GM19240 (cell line): ENCODE measurements at regions not wholly inside any gene's neighbourhood (a gene's known extent, or its start where the extent isn't known, plus 50 kb on each side); places are given as distances from the start of the nearest gene placed in this dataset.
"Not testable (repeated sequence)": the region's sequence is repeated elsewhere in the genome, so short reads cannot be mapped to it uniquely, and the experiment has no call there.

Source experiments
- DNase-seq: peaks from one replicate; pipeline ENCODE4 v3.0.0; 2011; ENCODE audit warnings: low spot score; ENCODE audit not compliant: insufficient read length

GRCh38 chr7:156017916-156018700 is 205.8 kb upstream of the SHH start:
- no peak for DNase-seq

- DNase-seq, result no peak
Measured at GRCh38 chr7:156017431-156017830, 205.2 kb upstream of the SHH start.

GRCh38 chr7:156015237-156016020 is 203.2 kb upstream of the SHH start:
- no peak for DNase-seq

- no peak for DNase-seq
Measured at GRCh38 chr7:156014808-156015207, 202.5 kb upstream of the SHH start.

- DNase-seq, result no peak
Measured at GRCh38 chr7:156014201-156014600, 201.9 kb upstream of the SHH start.

- DNase-seq, result no peak
Measured at GRCh38 chr7:156012412-156012811, 200.1 kb upstream of the SHH start.

GRCh38 chr7:156009569-156009968 is 197.3 kb upstream of the SHH start:
- DNase-seq, result no peak

- DNase-seq, result not testable (repeated sequence)
Measured at GRCh38 chr7:156006876-156007275, 194.6 kb upstream of the SHH start.

GRCh38 chr7:156006024-156006423 is 193.8 kb upstream of the SHH start:
- DNase-seq, result no peak

GRCh38 chr7:156005202-156005691 is 193.0 kb upstream of the SHH start:
- no peak for DNase-seq

GRCh38 chr7:156004265-156005201 is 192.3 kb upstream of the SHH start:
- no peak for DNase-seq

- no peak for DNase-seq
Measured at GRCh38 chr7:156003220-156004162, 191.2 kb upstream of the SHH start.

- DNase-seq, result no peak
Measured at GRCh38 chr7:156002362-156003066, 190.3 kb upstream of the SHH start.

GRCh38 chr7:156001496-156002260 is 189.4 kb upstream of the SHH start:
- no peak for DNase-seq

- DNase-seq, result no peak
Measured at GRCh38 chr7:156000601-156001396, 188.5 kb upstream of the SHH start.

GRCh38 chr7:155999631-156000489 is 187.6 kb upstream of the SHH start:
- no peak for DNase-seq
